ENCODE measurements at regions not wholly inside any gene's neighbourhood (a gene's known extent, or its start where the extent isn't known, plus 50 kb on each side); places are given as distances from the start of the nearest gene placed in this dataset.

GRCh38 chr4:157992038-157992705, 180.7 kb downstream of the GASK1B start:
- H3K9ac ChIP-seq (ENCODE audit: insufficient read depth in 1 of 2, low read length in 2 of 2), result no peak overlapping the region
- peak; percentile 41 for TF ChIP-seq CTCF (IDR thresholded peaks at IDR 0.05; ENCODE audit: control extremely low read depth, extremely low read depth)
- no peak overlapping the region for H3K4me3 ChIP-seq
- H3K27ac ChIP-seq (ENCODE audit: low read depth in 1 of 2, low read length in 1 of 2), result peak overlapping the region in 1 of 2 donors; percentile 33
- ATAC-seq (ENCODE audit: insufficient read depth, low FRiP score), result peak; percentile 72
- H3K4me1 ChIP-seq (ENCODE audit: control insufficient read depth in 5 of 5, insufficient read depth in 5 of 5, low read length in 5 of 5), result peaks cover 0 to 11% (median 9%) of the 10 kb centered on the region in 5 donors
- H3K27me3 ChIP-seq (ENCODE audit: control insufficient read depth in 3 of 3, insufficient read depth in 3 of 3, low read length in 2 of 3), result no peaks in the 10 kb centered on the region
- 8 to 10% methylated on average over 6 of the region's 6 CpGs for WGBS, 2 donors
- H3K9me3 ChIP-seq (ENCODE audit: control insufficient read depth in 4 of 4, insufficient read depth in 3 of 4, low read length in 3 of 4), result no peaks in the 10 kb centered on the region
- DNase-seq, result peak in 2 of 3 donors; percentile 88 to 90
- no peaks in the 10 kb centered on the region for H3K36me3 ChIP-seq (ENCODE audit: control insufficient read depth in 4 of 4, insufficient read depth in 4 of 4, low read length in 4 of 4)

GRCh38 chr4:157988641-157989040, 184.2 kb downstream of the GASK1B start:
- no peak overlapping the region for H3K4me3 ChIP-seq
- ATAC-seq (ENCODE audit: insufficient read depth, low FRiP score) (no peak), DNase-seq (no peak)
- no peaks in the 10 kb centered on the region for H3K9me3 ChIP-seq (ENCODE audit: control insufficient read depth in 4 of 4, insufficient read depth in 3 of 4, low read length in 3 of 4)
- WGBS, 2 donors, result 76 to 81% methylated on average over 2 of the region's 2 CpGs
- H3K27ac ChIP-seq (ENCODE audit: low read depth in 1 of 2, low read length in 1 of 2), result no peak overlapping the region
- H3K9ac ChIP-seq (ENCODE audit: insufficient read depth in 1 of 2, low read length in 2 of 2), result no peak overlapping the region
- H3K36me3 ChIP-seq (ENCODE audit: control insufficient read depth in 4 of 4, insufficient read depth in 4 of 4, low read length in 4 of 4), result no peaks in the 10 kb centered on the region
- no peaks in the 10 kb centered on the region for H3K27me3 ChIP-seq (ENCODE audit: control insufficient read depth in 3 of 3, insufficient read depth in 3 of 3, low read length in 2 of 3)
- no peak for TF ChIP-seq CTCF (IDR thresholded peaks at IDR 0.05; ENCODE audit: control extremely low read depth, extremely low read depth)
- no peaks in the 10 kb centered on the region for H3K4me1 ChIP-seq (ENCODE audit: control insufficient read depth in 5 of 5, insufficient read depth in 5 of 5, low read length in 5 of 5)

- ATAC-seq (ENCODE audit: insufficient read depth, low FRiP score) (no peak), DNase-seq (no peak)
- Histone ChIP-seq H3K4me3 (no peak overlapping the region), H3K27me3 (ENCODE audit: control insufficient read depth in 3 of 3, insufficient read depth in 3 of 3, low read length in 2 of 3) (no peaks in the 10 kb centered on the region), H3K27ac (ENCODE audit: low read depth in 1 of 2, low read length in 1 of 2) (no peak overlapping the region), H3K36me3 (ENCODE audit: control insufficient read depth in 4 of 4, insufficient read depth in 4 of 4, low read length in 4 of 4) (no peaks in the 10 kb centered on the region), H3K9ac (ENCODE audit: insufficient read depth in 1 of 2, low read length in 2 of 2) (no peak overlapping the region), H3K4me1 (ENCODE audit: control insufficient read depth in 5 of 5, insufficient read depth in 5 of 5, low read length in 5 of 5) (no peaks in the 10 kb centered on the region), H3K9me3 (ENCODE audit: control insufficient read depth in 4 of 4, insufficient read depth in 3 of 4, low read length in 3 of 4) (no peaks in the 10 kb centered on the region)
- 71 to 96% methylated on average over 4 of the region's 4 CpGs for WGBS, 2 donors
- TF ChIP-seq CTCF (IDR thresholded peaks at IDR 0.05; ENCODE audit: control extremely low read depth, extremely low read depth), result no peak
These were observed 188.4 kb downstream of the GASK1B start for GRCh38 chr4:157984285-157984911.

Data from lung (tissue), 11 donors.